Epithelial cell of proximal tubule (primary cell): ENCODE measurements at regions not wholly inside any gene's neighbourhood (a gene's known extent, or its start where the extent isn't known, plus 50 kb on each side); places are given as distances from the start of the nearest gene placed in this dataset.

Source experiments
- DNase-seq: peaks from one replicate; pipeline ENCODE4 v3.0.0-alpha.2; 2011; ENCODE audit warnings: low read depth
- H3K4me3 ChIP-seq: 2 replicates; pipeline ENCODE4 v1.5.1; 2011; ENCODE audit warnings: low read depth, mild to moderate bottlenecking, low read length
- TF ChIP-seq, protein P1 (sequence below): conservative IDR thresholded peaks from 2 replicates; pipeline ENCODE4 v1.5.1; 2012; ENCODE audit warnings: low read depth, mild to moderate bottlenecking, low read length

DNA sequence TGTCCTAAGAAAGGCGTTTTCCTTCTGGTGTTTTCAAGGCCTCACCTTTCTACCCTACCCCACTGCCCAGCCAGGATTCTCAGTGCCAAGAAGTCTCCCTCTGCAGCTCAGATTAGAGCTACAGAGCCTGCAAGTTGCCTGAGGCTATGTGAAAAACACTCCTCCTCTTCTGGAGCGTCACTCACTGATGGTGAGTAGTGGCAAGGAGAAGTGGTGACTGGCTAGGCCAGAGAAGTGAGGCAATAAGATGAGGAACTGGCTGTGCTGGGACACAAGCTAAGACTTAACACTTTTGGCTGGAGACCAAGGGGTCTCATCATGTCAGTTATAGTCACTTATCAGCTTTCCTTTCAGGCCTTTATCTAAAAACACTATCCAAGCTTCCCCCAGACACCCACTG lies 86.7 kb upstream of the PRKAR2B start:
- no peak for DNase-seq
- TF ChIP-seq, protein P1, sequence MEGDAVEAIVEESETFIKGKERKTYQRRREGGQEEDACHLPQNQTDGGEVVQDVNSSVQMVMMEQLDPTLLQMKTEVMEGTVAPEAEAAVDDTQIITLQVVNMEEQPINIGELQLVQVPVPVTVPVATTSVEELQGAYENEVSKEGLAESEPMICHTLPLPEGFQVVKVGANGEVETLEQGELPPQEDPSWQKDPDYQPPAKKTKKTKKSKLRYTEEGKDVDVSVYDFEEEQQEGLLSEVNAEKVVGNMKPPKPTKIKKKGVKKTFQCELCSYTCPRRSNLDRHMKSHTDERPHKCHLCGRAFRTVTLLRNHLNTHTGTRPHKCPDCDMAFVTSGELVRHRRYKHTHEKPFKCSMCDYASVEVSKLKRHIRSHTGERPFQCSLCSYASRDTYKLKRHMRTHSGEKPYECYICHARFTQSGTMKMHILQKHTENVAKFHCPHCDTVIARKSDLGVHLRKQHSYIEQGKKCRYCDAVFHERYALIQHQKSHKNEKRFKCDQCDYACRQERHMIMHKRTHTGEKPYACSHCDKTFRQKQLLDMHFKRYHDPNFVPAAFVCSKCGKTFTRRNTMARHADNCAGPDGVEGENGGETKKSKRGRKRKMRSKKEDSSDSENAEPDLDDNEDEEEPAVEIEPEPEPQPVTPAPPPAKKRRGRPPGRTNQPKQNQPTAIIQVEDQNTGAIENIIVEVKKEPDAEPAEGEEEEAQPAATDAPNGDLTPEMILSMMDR, result no peak
- no peak overlapping the region for H3K4me3 ChIP-seq

DNA sequence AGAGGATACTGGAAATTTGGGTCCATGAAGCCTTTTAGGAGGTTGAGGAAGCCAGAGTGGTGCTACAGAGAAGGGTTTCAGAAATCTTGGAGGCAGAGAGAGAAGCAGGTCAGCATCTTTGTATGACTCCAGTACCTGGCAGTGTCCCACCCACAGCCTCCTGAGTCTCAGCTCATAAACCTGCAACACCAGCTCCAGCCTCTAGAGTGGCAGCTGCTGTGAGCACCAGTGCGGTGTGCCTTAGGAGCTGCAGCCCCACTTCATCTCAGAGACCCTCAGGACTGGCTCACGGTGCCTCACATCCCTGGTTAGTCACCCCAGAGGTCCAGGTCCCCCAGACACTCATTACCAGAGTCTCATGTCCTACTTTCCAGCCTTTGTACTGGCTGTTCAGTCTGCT lies 84.8 kb upstream of the PRKAR2B start:
- TF ChIP-seq, protein P1, result peak; percentile 26
- no peak for DNase-seq
- no peak overlapping the region for H3K4me3 ChIP-seq

DNA sequence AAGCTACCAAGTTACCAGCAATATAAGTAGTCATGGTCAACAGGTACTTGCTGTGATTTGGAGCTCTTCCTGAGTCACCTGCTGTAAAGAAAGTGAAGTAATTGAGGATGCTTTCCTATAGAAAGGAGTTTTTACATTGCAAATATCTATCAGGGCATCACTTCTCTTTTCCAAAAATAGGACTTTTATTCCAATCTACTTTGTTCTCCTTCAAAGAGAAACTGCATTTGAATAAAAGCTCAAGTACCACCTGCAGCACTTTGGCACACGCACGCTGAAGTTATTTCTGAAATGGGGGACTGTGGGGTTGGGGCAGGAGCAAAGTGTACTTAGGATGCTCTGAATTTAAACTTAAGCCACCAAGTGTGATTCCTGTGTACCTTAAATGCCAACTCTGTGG lies 81.8 kb upstream of the PRKAR2B start:
- TF ChIP-seq, protein P1, result no peak
- H3K4me3 ChIP-seq, result no peak overlapping the region
- DNase-seq, result no peak

- DNase-seq, result no peak
- no peak overlapping the region for H3K4me3 ChIP-seq
- TF ChIP-seq, protein P1, result no peak
Observed at GRCh38 chr7:106964466-106964865, 80.0 kb upstream of the PRKAR2B start.

DNA sequence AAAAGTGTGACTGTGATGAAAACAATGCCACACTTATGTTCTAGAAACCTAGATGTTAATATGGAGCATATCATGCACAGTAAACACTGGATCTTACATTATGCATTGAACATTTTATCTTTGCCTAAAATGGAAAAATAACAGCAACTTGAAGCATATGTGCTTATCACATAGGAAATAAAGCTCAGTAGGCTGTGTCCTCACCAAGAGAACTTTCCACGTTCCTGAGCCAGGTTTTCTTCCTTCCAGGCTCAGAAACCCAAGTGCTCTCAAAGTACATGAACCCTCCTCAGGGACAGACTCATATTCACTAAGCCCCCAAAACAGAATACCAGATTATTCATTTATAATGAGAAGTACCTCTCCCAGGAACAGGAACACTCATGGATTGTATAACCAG lies 79.4 kb upstream of the PRKAR2B start:
- no peak for DNase-seq
- H3K4me3 ChIP-seq, result no peak overlapping the region
- TF ChIP-seq, protein P1, result no peak

- no peak for DNase-seq
- TF ChIP-seq, protein P1, result no peak
- no peak overlapping the region for H3K4me3 ChIP-seq
Observed at GRCh38 chr7:106966121-106966520, 78.4 kb upstream of the PRKAR2B start.

- TF ChIP-seq, protein P1, result no peak
- DNase-seq, result no peak
- no peak overlapping the region for H3K4me3 ChIP-seq
Observed at GRCh38 chr7:106968160-106968559, 76.3 kb upstream of the PRKAR2B start.
